ENCODE measurements at regions not wholly inside any gene's neighbourhood (a gene's known extent, or its start where the extent isn't known, plus 50 kb on each side); places are given as distances from the start of the nearest gene placed in this dataset.

GRCh38 chr18:75526038-75526437 is 98.5 kb upstream of the SMIM21 start:
- FAIRE-seq = no peak

DNA sequence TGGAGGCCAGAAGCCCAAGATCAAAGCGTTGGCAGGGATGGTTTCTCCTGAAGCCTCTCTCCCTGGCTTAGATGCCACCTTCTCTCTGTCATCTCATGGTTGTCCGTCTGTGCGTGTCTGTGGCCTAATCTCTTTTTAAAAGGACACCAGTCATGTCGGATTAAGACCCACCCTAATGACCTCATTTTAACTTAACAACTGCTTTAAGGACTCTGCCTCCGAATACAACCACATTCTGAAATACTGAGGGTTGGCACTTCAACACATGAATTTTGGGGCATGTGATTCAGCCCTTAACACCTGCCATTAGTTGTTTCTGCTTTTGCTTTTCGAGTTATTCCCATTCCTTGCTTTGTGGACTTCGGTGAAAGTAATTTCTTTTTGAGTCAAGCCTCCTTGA is 97.8 kb upstream of the SMIM21 start:
- no peak for FAIRE-seq

GRCh38 chr18:75524841-75525240 is 97.3 kb upstream of the SMIM21 start:
- no peak for FAIRE-seq

GRCh38 chr18:75524181-75524580 is 96.7 kb upstream of the SMIM21 start:
- FAIRE-seq = no peak

- no peak for FAIRE-seq
Measured at GRCh38 chr18:75521816-75522215, 94.3 kb upstream of the SMIM21 start.

GRCh38 chr18:75518007-75518406 is 90.5 kb upstream of the SMIM21 start:
- FAIRE-seq = no peak

DNA sequence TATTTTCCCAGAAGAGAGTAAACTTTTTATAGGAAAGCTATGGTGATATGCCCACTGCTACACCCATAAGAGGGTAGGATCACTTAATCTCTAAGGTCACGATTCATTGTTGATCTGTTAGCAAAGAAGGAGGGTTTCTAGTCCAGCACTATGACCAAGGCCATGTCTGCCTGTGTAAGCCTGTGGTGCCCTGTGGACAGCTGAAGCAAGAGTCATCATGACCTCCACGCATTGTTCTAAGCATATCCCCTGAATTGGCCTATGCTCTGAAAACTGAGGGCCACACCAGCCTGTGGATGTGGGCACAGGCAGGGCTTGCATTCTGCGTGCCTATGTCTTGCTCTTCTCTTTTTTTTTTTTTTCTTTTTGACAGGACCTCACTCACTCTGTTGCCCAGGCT is 89.8 kb upstream of the SMIM21 start:
- FAIRE-seq = no peak

- FAIRE-seq = no peak
Measured at GRCh38 chr18:75507636-75508035, 80.1 kb upstream of the SMIM21 start.

DNA sequence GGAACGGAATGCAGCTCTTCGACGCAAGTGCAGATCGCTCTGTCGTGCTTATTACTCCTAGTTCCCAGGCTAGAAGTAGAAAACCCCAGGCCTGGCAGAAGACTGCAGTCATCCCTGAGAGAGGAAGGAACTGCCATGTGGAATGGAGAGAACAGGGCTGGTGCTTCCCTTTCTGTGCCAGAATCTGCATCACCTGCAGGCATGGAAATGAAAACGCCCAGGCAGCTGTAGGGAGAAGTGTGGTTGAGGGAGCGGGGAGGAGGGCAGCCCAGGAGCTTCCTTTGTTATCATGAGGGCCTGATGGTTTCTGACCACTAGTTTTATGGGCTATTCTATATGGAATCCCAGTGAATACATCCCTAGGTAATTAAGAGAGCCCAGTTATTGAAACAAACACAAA is 79.4 kb upstream of the SMIM21 start:
- no peak for FAIRE-seq

GRCh38 chr18:75504469-75504868 is 77.0 kb upstream of the SMIM21 start:
- FAIRE-seq = no peak

DNA sequence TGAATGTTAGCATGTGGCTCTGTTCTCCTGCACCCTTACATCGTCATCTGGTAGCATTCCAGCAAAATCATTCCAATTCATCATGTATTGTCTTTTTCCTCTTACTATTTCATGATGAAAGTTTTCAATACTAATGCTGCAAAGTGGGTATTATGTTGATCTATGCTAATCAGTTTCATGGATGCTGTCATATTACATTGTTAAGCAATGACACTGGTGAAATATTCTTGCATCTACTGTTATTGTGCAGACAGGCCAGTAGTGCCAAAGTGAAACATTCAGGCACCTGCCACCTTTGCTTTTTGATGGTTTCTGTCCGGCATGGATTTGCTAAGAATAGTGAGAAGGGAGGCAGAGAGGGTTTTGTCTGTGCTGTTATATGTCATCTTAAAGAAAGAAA is 76.1 kb upstream of the SMIM21 start:
- FAIRE-seq = no peak

- FAIRE-seq = no peak
Measured at GRCh38 chr18:75502286-75502685, 74.8 kb upstream of the SMIM21 start.

DNA sequence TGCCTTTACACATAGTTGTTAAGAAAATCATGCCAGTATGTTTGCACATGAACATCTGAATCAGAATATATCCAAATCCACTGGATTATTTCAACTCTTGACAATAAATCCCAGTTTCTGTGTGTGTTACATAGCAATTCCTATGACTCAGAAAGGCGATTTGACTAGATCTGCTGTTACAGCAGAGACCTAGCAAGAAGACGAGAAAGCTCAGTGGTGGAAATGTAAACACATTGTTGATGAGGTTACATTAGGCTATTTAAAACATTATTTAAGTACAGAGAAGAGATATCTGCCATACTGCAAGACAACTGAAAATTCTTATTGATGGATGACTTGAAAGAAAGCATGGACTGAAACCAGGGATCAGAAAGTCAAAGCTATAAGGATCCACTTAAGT is 73.0 kb upstream of the SMIM21 start:
- FAIRE-seq = no peak

- FAIRE-seq = no peak
Measured at GRCh38 chr18:75497576-75498235, 70.2 kb upstream of the SMIM21 start.

DNA sequence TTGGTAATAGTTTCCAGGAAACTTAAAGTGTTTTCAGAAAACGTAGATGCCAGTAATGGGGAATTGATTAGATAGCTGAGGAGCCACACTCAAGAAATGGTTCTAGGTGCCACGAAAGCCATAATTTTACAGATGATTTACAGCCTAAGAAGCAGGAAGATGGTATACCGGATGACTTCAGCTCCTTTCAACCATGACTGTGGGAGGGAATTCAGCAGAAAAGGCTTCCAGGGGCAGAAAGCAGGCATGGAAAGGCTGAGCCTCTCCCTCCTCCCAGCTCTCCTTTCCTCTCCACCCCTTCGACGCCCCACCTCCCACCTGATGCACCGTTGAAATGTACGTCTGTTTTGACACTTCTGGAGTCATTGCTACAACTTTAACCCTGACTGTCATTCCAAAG is 68.6 kb upstream of the SMIM21 start:
- no peak for FAIRE-seq

GRCh38 chr18:75492852-75493251 is 65.3 kb upstream of the SMIM21 start:
- FAIRE-seq = no peak

DNA sequence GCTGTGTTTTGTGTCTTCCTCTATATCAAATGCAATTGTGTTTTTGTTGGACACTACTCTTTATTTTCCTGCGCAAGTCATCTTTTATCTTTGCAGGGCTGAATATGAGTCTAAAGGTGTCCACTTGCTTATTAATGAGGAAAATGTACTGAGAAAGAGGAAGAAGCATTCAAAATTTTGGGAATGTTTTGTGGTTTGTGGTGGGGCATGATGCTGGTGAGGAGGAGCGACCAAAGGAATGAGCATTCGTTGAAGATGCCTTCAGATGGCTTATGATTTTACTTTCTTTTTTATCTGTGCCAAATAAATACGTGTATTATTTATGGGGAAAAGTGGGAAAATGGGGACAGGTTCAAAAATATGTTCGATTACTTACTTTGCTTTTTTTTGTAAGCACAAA is 63.9 kb upstream of the SMIM21 start:
- FAIRE-seq = no peak

- FAIRE-seq = no peak
Measured at GRCh38 chr18:75489493-75490190, 62.1 kb upstream of the SMIM21 start.

DNA sequence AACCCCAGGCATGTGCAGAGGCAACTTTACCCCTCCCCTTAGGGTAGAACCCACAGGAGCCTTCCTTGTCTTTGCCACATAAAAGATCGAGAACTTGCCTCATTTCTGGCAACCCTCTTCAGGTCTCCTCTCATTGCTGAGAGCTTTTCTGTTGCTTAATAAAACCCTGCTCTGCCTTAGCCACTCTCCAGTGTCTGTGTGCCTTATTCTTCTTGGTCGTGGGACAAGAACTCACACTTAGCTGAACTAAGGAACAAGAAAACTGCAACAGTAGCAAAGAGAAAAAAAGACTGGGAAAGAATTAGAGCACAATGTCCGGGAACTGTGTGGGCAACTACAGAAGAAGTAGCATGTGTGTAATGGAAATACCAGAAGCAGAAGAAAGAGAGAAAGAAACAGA is 56.2 kb upstream of the SMIM21 start:
- FAIRE-seq = no peak

DNA sequence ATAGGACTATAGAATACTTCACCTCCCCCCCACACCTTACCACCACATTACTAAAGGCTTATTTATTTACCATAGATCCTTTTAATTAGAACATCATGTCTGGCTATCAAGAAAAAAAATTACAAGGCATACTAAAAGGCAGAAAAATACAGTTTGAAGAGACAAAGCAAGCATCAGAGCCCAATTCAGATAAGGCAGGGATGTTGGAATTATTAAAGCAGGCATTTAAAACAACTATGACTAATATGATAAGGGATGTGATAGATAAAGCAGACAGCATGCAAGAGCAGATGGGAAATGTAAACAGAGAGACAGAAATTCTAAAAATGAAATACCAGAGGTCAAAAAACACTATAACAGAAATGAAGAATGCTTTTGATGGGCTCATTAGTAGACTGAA is 55.4 kb upstream of the SMIM21 start:
- no peak for FAIRE-seq

DNA sequence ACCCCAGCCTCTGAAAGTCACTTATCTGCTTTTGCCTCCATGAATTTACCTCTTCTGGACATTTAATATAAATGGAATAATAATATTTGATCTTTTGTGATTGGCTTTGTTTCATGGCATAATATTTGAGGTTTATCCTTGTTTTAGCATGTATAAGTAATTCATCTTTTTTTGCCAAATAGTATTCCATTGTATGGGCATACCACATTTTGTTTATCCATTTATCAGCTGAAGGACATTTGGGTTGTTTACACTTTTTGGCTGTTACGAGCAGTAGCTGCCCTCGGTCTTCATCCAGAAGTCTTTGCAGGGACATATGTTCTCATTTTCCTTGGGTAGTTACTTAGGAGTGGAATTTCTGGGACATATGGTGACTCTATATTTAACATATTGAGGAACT is 53.0 kb upstream of the SMIM21 start:
- no peak for FAIRE-seq

GRCh38 chr18:75478996-75479880 is 51.7 kb upstream of the SMIM21 start:
- FAIRE-seq = peak; percentile 10

DNA sequence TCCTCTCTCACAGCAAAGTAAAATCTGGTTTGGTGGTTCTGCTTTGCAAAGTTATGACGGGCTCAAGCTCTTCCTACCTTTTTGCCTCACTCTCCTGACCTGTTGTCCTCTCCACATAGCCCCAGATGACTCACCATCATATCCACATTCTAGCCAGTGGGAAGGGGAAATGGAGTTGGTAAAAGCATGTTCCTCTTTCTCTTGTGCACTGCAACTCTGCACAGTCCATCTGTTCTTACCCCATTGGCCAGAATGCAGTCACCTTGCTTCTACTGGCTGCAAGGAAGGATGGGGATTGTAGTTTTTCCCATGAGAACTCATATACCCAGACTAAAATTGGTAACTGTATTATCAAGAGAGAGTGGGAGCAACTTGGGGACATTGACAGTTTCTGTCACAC is 50.4 kb upstream of the SMIM21 start:
- no peak for FAIRE-seq
